NCI-H2029 (cell line): ENCODE measurements at regions not wholly inside any gene's neighbourhood (a gene's known extent, or its start where the extent isn't known, plus 50 kb on each side); places are given as distances from the start of the nearest gene placed in this dataset.

Experiments
- DNase-seq: peaks from one replicate; lab custom pipeline; 2025; lab: John Stamatoyannopoulos, UW

DNA sequence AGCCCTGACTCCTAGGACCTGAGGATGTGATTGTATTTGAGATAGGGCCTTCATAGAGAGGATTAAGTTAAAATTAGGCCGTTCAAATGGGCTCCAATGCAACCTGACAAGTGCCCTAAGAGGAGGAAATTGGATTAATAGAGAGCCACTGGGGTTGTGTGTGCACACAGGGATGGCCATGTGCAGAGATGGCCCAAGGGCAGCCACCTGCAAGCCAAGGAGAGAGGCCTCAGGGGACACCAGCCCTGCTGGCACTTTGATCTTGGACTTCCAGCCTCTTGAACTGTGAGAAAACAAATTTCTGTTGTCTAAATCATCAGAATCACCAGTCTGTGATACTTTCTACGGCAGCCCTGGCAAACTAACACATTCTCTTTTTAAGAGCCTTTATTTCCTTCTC is 598.8 kb downstream of the UTRN start:
- DNase-seq = no peak

DNA sequence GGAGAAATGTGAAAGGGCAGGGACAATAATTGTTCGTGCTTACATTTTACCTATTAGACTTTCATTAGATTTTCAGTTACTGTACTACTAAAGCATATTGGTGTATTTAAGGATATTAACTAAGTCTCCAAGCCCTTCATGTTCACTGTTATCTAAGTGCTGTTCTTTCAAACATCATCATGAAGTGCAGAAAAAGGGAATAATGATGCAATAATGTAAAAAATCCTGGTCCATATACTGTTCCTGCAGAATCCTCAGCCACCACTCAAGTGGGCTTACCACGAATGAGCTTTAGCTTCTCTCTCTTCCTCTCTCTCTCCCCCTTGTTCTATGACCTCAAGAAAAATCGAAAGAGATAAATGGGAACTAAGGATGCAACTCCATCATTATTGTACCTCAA is 600.7 kb downstream of the UTRN start:
- DNase-seq = no peak

DNA sequence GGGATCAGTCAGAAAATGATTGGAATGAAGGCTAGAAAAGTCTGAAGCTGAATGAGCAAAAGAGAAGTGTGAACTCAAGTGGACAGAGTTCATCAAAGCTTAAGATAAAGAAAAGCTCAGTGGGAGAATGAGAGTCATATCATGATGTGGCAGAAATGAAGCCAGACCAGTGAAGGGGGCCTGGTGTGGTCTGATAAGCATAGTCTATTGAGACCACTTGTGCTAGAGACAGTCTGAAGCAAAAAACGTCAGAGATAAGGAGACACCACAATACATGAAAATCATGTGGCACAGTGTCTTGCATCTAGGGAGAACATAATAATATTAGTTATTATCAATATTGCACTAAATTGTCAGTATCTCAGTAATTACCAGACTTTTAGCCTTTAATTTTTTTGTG is 601.5 kb downstream of the UTRN start:
- no peak for DNase-seq

DNA sequence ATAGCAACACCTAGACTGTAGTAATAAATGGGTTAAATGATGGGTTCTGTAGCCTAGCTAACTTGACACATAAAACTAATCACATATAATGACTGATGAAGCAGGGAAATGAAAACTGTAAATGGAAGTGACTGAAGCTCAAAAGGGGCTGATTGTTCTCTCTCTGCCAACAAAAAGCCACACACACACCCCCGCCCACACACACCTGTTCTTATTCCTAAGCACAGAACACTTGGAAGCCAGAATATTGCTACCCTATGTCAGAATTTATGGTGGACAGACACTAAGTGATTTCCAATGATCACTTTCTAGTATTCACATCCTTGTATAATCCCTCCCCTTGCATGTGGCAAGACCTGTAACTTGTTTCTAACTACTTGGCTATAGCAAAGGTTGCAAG is 603.5 kb downstream of the UTRN start:
- no peak for DNase-seq

DNA sequence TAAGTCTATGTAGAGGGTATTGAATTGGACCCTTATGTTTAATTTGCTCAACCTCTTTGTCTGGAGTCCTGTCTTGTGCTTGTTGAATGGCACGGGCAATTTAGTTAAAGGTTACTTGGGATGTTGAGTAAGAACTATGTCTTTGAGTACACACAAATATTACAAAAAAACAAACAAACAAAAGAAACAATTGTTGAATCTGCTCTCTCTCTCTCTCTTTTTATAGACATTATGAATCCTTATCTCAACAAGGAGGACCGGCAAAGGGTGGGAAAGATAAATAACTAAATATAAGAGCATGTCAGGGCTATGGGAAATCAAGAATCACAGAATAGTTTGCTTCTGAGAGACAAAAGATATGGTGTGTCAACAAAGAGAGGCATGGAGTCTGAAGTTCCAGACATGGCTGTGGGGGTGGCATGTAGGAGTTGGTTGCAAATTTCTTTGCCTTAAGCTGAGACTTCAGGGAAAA is 608.6 kb downstream of the UTRN start:
- no peak for DNase-seq

DNA sequence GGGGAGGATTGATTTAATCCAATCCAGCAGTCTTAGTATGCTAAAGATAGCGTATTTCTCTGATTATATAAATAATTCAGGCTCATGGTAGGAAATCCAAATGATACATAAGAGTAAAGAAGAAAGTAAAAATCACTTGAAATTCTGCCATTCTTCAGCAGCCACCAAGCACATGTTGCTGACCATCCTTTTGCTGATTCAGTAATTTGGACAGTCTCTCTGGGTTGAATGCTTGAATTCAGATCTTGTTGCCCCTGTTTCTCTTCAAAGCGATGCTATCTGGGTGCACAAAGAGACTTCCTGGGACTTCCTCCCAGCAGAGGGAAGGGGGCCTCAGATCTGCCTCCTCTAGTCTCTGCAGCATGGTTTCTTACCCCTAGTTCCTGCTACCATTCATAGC is 609.1 kb downstream of the UTRN start:
- no peak for DNase-seq

DNA sequence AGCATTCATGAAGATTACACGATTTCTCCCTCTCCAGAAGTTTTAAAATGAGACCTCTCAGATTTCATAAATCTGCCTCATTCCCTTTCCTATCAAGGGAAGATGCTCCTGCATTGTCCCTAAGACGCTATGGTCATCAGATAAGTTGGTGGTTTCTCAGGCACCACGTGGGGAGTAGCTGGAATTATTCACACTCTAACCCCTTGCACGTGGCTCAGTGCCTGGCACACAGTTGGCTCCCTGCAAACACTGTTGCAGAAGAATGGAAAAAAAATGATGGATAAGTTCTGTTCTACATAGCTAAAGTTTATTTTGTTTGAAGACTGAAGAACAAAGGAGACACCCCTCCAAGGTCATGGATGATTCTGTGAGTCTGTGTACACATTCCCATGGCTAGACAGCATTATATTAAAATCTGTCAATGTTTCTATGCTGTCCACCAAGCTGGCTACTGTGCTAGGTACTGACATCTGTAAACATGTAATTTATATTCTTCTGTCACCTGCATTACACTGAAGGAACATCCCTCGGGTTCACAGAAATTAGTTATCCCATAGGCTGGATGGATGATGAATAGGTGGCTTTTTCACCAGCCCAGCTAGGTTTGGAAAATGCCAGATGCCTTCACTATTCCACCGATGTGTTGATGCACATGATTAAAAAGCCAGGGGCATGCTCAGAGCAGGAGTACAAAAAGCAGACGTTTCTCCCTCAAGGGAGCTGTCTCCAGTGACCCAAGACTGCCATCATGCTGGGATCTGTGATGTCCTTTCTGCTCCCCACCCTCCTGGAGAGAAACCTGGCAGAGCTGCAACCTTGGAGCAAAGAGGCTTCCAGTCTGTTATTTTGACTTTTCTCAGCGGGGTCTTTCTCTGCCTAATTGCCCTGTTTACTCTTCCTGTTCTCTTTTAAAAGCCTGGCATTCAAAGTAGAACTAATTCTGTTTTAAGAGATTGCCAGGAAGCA is 610.5 kb downstream of the UTRN start:
- DNase-seq = no peak

DNA sequence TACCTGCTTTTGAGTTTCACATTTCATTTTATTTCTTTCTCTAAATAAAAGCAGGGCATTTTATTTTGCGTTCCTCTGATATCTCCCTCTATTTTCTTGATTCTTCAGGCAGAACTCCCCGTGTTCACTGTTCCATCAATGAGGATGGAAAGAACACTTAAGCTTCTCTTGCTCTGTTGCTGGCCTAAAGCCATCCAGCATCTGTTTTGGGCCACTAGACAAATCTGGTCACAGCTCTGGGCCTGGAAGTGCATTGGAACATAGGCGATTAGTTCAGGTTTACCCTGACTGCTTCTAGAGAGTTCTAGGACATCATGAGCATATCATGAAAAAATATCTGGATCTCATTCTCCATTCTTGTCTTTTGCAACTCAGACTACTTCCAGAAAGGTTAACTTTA is 611.2 kb downstream of the UTRN start:
- no peak for DNase-seq

DNA sequence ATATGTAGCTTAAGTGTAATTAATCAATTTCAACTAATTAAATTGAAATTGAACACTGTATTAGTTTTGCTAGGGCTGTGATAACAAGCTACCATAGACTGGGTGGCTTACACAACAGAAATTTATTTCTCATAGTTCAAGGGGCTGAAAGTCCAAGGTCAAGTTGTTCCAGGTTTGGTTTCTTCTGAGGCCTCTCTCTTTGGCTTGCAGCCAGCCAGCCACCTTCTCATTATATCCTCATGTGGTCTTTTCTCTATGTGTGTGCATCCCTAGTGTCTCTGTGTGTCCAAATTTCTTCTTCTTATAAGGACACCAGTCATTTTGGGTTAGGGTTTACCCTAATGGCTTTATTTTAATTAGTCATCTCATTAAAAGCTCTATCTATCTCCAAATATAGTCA is 611.7 kb downstream of the UTRN start:
- DNase-seq = no peak

DNA sequence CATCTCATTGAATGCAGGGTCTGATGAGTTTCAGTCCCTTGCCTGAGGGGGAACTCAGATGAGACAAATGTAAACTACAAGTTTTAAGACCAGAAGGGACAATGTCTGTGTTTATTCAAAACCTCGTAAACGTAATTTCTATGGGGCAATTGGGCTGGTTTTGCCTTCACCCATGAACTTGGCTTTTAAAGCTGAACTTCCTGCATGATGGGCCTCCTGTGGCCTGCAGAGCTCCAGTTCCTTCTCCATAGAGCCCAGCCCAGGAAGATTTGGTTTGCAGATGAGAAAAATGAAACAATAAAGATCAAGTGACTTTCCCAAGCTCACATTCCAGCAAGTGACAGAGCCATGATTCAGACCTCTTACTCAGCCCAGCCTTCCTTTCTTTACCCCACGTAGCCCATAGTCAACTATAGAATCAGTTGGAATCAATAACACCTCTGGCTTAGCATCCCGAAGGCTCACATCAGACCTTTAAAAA is 612.3 kb downstream of the UTRN start:
- DNase-seq = no peak

DNA sequence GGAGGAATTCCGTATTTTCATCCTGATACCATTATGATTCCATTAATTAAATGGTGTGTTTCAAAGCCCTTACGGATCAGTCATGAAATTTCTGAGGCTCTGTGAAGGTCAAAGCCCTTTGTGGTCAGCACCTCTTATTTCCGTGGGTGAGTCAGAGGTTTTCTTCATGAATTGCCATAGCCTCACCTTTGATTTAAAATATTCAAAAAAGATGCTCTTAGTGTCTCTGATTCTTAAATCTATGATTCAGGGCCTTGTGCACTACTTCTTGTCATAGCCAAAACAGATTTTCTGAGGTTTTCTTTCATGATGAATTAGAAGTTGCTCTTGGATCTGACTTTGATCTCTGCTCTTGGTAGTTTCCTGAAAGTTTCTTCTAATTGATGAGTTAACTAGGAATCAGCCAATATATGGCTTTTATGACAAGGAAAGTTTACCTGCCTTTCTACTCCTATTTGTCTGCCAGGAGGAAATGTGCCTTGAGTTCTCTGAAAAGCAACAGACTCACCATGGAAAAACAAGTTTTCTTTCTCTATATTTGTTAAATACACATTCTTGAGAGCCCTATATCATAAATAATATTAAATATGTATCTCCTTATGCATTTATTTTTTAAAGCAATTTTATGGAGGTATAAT is 613.0 kb downstream of the UTRN start:
- DNase-seq = no peak

DNA sequence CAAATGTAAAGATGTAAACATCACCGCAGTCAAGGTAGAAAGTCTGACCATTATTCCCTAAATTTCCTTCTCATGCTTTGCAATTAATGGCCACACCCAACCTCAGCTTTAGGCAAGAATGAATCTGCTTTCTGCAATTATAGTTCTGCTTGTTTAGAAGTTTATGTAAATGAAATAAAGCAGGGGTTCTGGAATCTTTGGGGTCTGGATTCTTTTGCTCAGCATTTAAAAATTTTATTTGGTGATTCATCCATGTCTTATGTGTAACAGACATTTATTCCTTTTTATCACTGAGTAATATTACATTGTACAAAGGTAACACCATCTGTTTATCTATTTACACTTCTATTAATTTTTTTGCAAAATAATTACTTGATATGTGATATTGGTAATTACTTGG is 613.6 kb downstream of the UTRN start:
- DNase-seq = no peak

DNA sequence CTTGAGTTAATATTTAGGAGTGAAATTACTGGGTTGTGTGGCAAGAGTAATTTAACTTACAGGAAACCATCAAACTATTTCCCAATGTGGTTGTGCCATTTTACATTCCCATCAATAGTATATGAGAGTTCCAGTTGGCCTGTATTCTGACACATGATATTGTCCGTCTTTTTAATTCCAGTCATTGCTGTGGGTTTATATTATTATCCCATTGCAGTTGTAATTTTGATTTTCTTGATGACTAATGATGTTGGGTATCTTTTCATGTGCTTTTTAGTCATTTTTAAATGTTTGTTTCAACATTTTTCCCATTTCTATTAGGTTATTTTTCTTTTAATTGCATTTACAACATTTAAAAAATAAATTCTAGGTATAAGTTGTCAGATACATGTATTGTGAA is 614.0 kb downstream of the UTRN start:
- no peak for DNase-seq

DNA sequence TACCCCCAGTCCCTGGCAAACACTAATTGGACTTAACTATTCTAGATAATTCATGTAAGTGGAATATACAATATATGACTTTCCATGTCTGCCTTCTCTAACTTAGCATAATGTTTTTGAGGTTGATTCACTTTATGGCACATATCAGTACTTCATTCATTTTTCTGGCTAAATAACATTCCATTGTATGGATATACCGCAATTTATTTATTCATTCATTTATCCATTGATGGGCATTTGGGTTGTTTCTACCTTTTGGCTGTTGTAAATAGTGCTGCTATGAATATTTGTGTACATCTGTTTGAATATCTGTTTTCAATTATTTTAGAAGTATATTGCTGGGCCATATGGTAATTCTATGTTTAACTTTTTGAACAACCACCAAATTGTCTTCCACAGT is 616.3 kb downstream of the UTRN start:
- DNase-seq = no peak

DNA sequence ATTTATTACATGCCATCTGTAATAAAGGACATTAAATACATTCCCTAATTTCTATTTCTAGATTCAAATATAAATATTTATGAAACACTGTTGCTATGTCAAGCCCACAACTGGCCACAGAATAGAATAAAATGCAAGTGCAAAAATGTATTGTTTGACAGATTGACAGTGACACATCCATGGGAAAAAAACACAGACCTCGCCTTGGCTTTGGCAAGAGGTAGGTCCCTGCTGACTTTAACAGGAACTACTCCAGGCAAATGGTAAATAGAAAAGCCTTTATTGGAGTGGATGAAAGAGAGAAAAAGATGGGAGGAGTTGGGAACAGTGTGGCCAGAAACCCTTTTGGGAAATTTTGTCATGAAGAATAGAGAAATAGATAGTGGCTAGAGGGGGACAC is 622.9 kb downstream of the UTRN start:
- no peak for DNase-seq

DNA sequence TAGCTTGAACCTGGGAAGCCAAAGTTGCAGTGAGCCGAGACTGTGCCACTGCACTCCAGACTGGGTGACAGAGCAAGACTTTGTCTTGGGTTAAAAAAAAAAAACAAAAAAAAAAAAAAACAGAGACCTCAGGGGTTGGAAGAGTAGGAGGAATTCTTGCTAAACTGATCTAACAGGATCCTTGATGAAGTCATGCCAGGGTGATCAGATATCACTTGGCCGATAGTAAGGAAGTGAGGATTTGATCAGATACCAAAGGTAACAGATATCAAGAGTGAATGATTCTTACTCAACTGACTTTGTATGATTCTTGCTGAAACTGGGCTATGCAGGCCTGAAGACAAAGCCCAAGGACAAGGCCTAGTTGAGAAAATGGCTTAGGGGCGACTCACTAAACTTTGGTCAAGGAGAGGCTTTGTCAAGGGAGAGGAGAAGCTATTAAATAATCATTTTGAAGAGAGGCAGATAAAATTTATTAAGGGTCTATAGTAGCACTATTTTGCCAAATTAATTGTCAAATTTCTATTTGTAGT is 624.7 kb downstream of the UTRN start:
- DNase-seq = no peak

DNA sequence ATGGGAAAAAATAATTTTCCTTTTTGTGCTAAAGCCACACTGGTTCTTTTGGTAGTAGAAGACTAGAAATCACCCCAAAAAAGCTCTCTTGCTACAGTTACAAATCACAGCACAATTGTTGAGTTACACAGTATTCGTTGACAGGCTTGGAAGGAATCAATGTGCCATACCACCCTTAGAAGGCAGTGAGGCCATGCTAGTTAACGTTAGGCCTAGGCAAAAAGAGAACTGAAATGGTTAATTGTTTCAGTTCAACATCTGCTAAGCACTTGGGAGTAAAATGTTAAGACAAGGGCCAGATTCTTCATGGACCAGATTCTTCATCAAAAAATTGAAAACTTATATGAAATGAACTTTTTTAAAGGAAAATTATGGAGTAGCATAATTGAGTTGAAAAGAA is 626.2 kb downstream of the UTRN start:
- DNase-seq = no peak

DNA sequence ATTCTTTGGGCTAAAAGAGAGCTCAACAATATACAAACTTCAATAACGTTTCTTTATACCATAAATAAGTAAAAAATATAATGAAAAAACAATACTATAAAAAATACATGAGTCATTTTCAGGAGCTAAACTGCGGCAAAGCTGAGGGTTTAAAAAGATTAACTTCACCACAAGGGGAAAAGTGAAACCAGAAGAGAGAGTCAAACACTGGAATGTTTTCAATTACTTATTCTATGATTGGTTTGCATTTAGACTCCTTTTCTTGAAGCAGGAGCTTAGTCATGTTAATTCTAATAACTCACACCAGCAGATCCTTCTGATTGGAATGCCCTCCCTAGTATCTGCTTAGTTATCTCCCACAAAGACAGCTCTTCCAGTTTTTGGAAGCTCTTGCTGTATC is 627.3 kb downstream of the UTRN start:
- no peak for DNase-seq

DNA sequence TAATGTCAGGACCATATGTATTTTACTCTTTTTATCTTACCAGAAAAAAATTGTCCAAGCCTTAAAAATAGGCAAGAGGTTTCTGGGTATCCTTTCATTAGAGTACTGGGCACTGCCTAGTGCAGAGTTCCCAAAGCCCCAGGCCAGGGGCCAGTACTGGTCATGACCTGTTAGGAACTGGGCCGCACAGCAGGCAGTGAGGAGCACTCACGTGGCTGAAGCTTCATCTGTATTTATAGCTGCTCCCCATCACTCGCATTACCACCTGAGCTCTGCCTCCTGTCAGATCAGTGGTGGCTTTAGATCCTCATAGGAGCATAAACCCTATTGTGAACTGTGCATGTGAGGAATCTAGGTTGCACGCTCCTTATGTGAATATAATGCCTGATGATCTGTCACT is 632.9 kb downstream of the UTRN start:
- DNase-seq = no peak

DNA sequence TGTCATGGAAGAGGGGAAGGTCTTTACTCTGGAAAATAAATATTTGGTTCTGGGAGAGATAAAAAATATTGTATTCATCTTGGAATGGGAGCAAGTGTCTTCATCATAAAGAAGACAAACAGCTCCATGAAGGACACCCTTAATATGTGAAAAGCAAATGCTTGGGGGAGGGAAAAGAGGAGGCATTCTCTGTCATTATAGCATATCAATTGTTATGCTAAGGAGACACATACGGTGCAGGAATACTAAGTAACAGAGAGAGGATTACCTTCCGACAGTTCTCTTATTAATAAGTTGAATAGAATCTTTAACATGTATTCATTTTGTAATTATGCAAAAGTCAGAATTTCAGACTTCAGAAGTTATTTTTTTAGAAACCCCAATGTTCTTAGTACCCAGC is 634.4 kb downstream of the UTRN start:
- no peak for DNase-seq

DNA sequence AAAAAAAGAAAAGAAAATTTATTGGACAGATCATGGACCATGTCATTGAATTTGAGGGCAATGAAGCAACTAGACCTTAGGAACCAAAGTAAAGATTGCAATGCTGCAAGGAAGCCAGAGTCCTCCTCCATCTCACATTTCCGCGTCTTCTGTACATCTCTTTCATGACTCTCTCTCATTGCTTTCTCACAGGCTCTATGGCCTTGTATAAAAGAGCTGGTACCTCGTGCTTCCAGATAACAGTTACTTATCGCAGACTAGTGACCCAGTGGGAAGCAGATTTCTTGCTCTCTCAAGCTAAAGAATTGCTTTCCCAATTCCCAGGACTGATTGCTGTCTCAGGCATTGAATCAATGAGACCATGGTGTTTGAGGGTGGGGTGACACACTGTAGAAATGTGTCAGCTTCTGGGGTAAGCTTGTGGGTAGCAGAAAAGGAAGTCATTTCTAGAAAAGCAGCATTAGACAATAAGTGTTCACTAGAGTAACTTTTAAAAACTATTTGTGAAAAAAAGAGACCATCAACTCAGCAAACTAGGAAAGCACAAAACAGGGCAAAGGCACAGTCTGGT is 635.3 kb downstream of the UTRN start:
- DNase-seq = no peak

DNA sequence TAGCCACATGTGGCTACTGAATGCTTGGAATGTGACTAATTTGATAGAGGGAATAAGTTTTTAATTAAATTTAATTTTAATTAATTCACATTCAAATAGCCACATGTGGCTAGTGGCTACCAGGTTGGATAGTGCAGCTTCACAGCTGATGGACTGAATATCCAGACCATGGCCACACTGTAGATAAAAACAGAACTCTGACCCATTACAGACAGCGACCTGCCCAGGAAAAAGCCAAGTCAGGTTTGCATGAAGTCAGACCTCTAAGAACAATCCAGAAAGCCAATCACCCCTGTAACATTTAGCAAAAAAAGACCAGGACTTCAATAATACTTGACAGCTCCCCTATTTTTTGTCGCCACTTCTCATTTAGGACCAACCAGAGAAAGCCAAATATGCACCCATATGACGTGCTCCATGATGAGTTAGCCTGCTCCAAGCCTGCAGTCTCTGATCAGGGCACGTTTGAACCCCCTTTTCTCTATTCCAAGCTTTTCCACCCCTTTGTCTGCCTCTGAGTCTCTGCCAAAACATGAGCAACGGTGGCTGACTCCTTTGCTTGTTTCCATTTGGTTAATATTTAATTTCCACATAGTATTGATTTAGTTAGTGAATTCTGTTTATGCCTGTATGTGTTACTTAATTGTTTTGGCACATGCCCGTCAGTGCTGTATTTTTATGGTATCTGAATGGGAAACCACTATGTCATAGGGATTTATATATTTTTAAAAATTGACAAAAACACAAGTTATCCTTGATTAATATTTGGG is 636.3 kb downstream of the UTRN start:
- no peak for DNase-seq
